Smooth muscle cell (in vitro differentiated cells): ENCODE measurements at regions not wholly inside any gene's neighbourhood (a gene's known extent, or its start where the extent isn't known, plus 50 kb on each side); places are given as distances from the start of the nearest gene placed in this dataset.

Source experiments
- DNase-seq: peaks from one replicate; lab custom pipeline; 2025; ENCODE audit not compliant: unreplicated experiment; lab: John Stamatoyannopoulos, UW
- H2AFZ ChIP-seq: fragments of 200-600 bp; sonication (generic); 2 replicates; pipeline ENCODE4 v1.6.0; 2016; ENCODE audit warnings: antibody characterized with exemption, low read depth, mild to moderate bottlenecking
- H3F3A ChIP-seq: fragments of 200-600 bp; sonication (generic); 2 replicates; pipeline ENCODE4 v1.6.0; 2017; ENCODE audit warnings: antibody characterized with exemption, low read depth
- H3K27ac ChIP-seq: fragments of 200-600 bp; sonication (generic); 2 replicates; pipeline ENCODE4 v1.5.1; 2016; ENCODE audit warnings: low read depth, mild to moderate bottlenecking
- H3K27me3 ChIP-seq: fragments of 200-600 bp; sonication (generic); 2 replicates; pipeline ENCODE4 v1.6.1; 2016; ENCODE audit warnings: low read depth, mild to moderate bottlenecking
- H3K36me3 ChIP-seq: fragments of 200-600 bp; sonication (generic); 2 replicates; pipeline ENCODE4 v1.5.1; 2016; ENCODE audit warnings: low read depth
- H3K4me1 ChIP-seq: fragments of 200-600 bp; sonication (generic); 2 replicates; pipeline ENCODE4 v1.5.1; 2016; ENCODE audit warnings: low read depth
- H3K4me2 ChIP-seq: fragments of 200-600 bp; sonication (generic); 2 replicates; pipeline ENCODE4 v1.6.0; 2016; ENCODE audit warnings: mild to moderate bottlenecking
- H3K4me3 ChIP-seq: fragments of 200-600 bp; sonication (generic); 2 replicates; pipeline ENCODE4 v1.5.1; 2016; ENCODE audit warnings: mild to moderate bottlenecking
- H3K79me2 ChIP-seq: fragments of 200-600 bp; sonication (generic); 2 replicates; pipeline ENCODE4 v1.6.0; 2016; ENCODE audit warnings: low read depth, mild to moderate bottlenecking
- H3K9ac ChIP-seq: fragments of 200-600 bp; sonication (generic); 2 replicates; pipeline ENCODE4 v1.6.0; 2016; ENCODE audit warnings: low read depth
- H3K9me3 ChIP-seq: fragments of 200-600 bp; sonication (generic); replicated peaks from 2 replicates; pipeline ENCODE4 v1.5.1; 2016; ENCODE audit warnings: low read depth
- H4K20me1 ChIP-seq: fragments of 200-600 bp; sonication (generic); 2 replicates; pipeline ENCODE4 v1.6.0; 2016; ENCODE audit warnings: low read depth
- CTCF ChIP-seq: fragments of 200-600 bp; sonication (generic); IDR thresholded peaks from 2 replicates; pipeline ENCODE4 v1.5.1; 2017; ENCODE audit warnings: borderline replicate concordance, mild to moderate bottlenecking, antibody characterized with exemption; ENCODE audit not compliant: insufficient read depth, poor library complexity, severe bottlenecking
- WGBS: methylation state at CpG from one replicate; pipeline ENCODE4 v1.1.7; 2016; ENCODE audit warnings: low lambda C conversion rate; 5-methylcytosine and 5-hydroxymethylcytosine counted together

- no peak overlapping the region for H3K4me2 ChIP-seq
- WGBS: 89% methylated on average over 2 of the region's 2 CpGs
- H3K9me3 ChIP-seq: no peaks in the 10 kb centered on the region
- no peak overlapping the region for H2AFZ ChIP-seq
- H3F3A ChIP-seq: no peaks in the 10 kb centered on the region
- no peaks in the 10 kb centered on the region for H3K36me3 ChIP-seq
- H3K27me3 ChIP-seq: no peaks in the 10 kb centered on the region
- no peak overlapping the region for H3K27ac ChIP-seq
- no peaks in the 10 kb centered on the region for H3K4me1 ChIP-seq
- H3K4me3 ChIP-seq: no peak overlapping the region
- H4K20me1 ChIP-seq: no peaks in the 10 kb centered on the region
- TF ChIP-seq CTCF: no peak
- H3K9ac ChIP-seq: no peak overlapping the region
- no peak for DNase-seq
- no peaks in the 10 kb centered on the region for H3K79me2 ChIP-seq
These were observed 89.6 kb upstream of the SMIM30 start for GRCh38 chr7:113207931-113208330.

GRCh38 chr7:113207441-113207840 lies 89.1 kb upstream of the SMIM30 start:
- Histone ChIP-seq H2AFZ (no peak overlapping the region), H3K9ac (no peak overlapping the region), H3K4me3 (no peak overlapping the region), H3F3A (no peaks in the 10 kb centered on the region), H4K20me1 (no peaks in the 10 kb centered on the region), H3K4me2 (no peak overlapping the region), H3K79me2 (no peaks in the 10 kb centered on the region), H3K36me3 (no peaks in the 10 kb centered on the region), H3K27ac (no peak overlapping the region), H3K9me3 (no peaks in the 10 kb centered on the region), H3K27me3 (peaks cover 1% of the 10 kb centered on the region), H3K4me1 (no peaks in the 10 kb centered on the region)
- 94% methylated on average over 3 of the region's 3 CpGs for WGBS
- DNase-seq: no peak
- TF ChIP-seq CTCF: no peak

GRCh38 chr7:113204415-113204814 lies 86.1 kb upstream of the SMIM30 start:
- no peak for DNase-seq
- H3K27me3 ChIP-seq: peaks cover 6% of the 10 kb centered on the region
- TF ChIP-seq CTCF: no peak

GRCh38 chr7:113202284-113202683 lies 83.9 kb upstream of the SMIM30 start:
- peaks cover 6% of the 10 kb centered on the region for H3K27me3 ChIP-seq
- no peaks in the 10 kb centered on the region for H3K79me2 ChIP-seq
- TF ChIP-seq CTCF: no peak

More at GRCh38 chr7:113204415-113204814, 86.1 kb upstream of the SMIM30 start:
- Histone ChIP-seq H3K79me2 (no peaks in the 10 kb centered on the region), H3F3A (no peaks in the 10 kb centered on the region), H3K9me3 (no peaks in the 10 kb centered on the region), H4K20me1 (no peaks in the 10 kb centered on the region), H3K4me2 (no peak overlapping the region), H3K27ac (no peak overlapping the region), H2AFZ (no peak overlapping the region), H3K4me3 (no peak overlapping the region), H3K9ac (no peak overlapping the region), H3K36me3 (no peaks in the 10 kb centered on the region), H3K4me1 (no peaks in the 10 kb centered on the region)

More at GRCh38 chr7:113202284-113202683, 83.9 kb upstream of the SMIM30 start:
- H3K4me3 ChIP-seq: no peak overlapping the region
- H4K20me1 ChIP-seq: no peaks in the 10 kb centered on the region
- DNase-seq: no peak
- no peaks in the 10 kb centered on the region for H3K9me3 ChIP-seq
- no peaks in the 10 kb centered on the region for H3F3A ChIP-seq
- H3K9ac ChIP-seq: no peak overlapping the region
- no peaks in the 10 kb centered on the region for H3K36me3 ChIP-seq
- no peak overlapping the region for H2AFZ ChIP-seq
- H3K4me2 ChIP-seq: no peak overlapping the region
- no peak overlapping the region for H3K27ac ChIP-seq
- H3K4me1 ChIP-seq: no peaks in the 10 kb centered on the region
